ENCODE measurements at regions not wholly inside any gene's neighbourhood (a gene's known extent, or its start where the extent isn't known, plus 50 kb on each side); places are given as distances from the start of the nearest gene placed in this dataset.

- Histone ChIP-seq H3K36me3 (ENCODE audit: low read length) (no peaks in the 10 kb centered on the region), H3K9me3 (ENCODE audit: insufficient read depth, low read length) (no peaks in the 10 kb centered on the region), H3K4me3 (ENCODE audit: insufficient read depth, low read length, poor library complexity, severe bottlenecking) (no peak overlapping the region), H3K27me3 (ENCODE audit: low read length) (no peaks in the 10 kb centered on the region), H3F3A (ENCODE audit: insufficient read depth) (no peaks in the 10 kb centered on the region), H3K79me2 (ENCODE audit: insufficient read depth, low read length) (no peaks in the 10 kb centered on the region), H2AFZ (ENCODE audit: low read depth, low read length, severe bottlenecking) (no peak overlapping the region), H3K4me2 (ENCODE audit: low read depth, low read length, poor library complexity, severe bottlenecking) (no peak overlapping the region), H3K9me2 (replicated peaks; ENCODE audit: insufficient read depth, low read length) (no peaks in the 10 kb centered on the region), H3K9ac (ENCODE audit: low read length) (no peak overlapping the region), H4K20me1 (ENCODE audit: low read depth, low read length) (no peaks in the 10 kb centered on the region), H3K27ac (ENCODE audit: low read depth, low read length) (no peak overlapping the region)
- TF ChIP-seq EZH2phosphoT487 (conservative IDR thresholded peaks at IDR 0.05; ENCODE audit: low read length) (no peak), CTCF (IDR thresholded peaks at IDR 0.05; ENCODE audit: insufficient read depth, low read length, poor library complexity, severe bottlenecking) (no peak)
These were observed 88.8 kb upstream of the SIRPA start for GRCh38 chr20:1806456-1806855.

GRCh38 chr20:1805816-1806215 is 89.4 kb upstream of the SIRPA start:
- no peak overlapping the region for H3K4me2 ChIP-seq (ENCODE audit: low read depth, low read length, poor library complexity, severe bottlenecking)
- no peaks in the 10 kb centered on the region for H3K79me2 ChIP-seq (ENCODE audit: insufficient read depth, low read length)
- no peaks in the 10 kb centered on the region for H3K36me3 ChIP-seq (ENCODE audit: low read length)
- no peaks in the 10 kb centered on the region for H3F3A ChIP-seq (ENCODE audit: insufficient read depth)
- no peaks in the 10 kb centered on the region for H3K9me3 ChIP-seq (ENCODE audit: insufficient read depth, low read length)
- no peak overlapping the region for H2AFZ ChIP-seq (ENCODE audit: low read depth, low read length, severe bottlenecking)
- TF ChIP-seq EZH2phosphoT487 (conservative IDR thresholded peaks at IDR 0.05; ENCODE audit: low read length), result no peak
- no peak for TF ChIP-seq CTCF (IDR thresholded peaks at IDR 0.05; ENCODE audit: insufficient read depth, low read length, poor library complexity, severe bottlenecking)
- no peaks in the 10 kb centered on the region for H3K9me2 ChIP-seq (replicated peaks; ENCODE audit: insufficient read depth, low read length)
- no peak overlapping the region for H3K4me3 ChIP-seq (ENCODE audit: insufficient read depth, low read length, poor library complexity, severe bottlenecking)
- H3K27ac ChIP-seq (ENCODE audit: low read depth, low read length), result no peak overlapping the region
- H4K20me1 ChIP-seq (ENCODE audit: low read depth, low read length), result no peaks in the 10 kb centered on the region
- no peaks in the 10 kb centered on the region for H3K27me3 ChIP-seq (ENCODE audit: low read length)
- H3K9ac ChIP-seq (ENCODE audit: low read length), result no peak overlapping the region

DNA sequence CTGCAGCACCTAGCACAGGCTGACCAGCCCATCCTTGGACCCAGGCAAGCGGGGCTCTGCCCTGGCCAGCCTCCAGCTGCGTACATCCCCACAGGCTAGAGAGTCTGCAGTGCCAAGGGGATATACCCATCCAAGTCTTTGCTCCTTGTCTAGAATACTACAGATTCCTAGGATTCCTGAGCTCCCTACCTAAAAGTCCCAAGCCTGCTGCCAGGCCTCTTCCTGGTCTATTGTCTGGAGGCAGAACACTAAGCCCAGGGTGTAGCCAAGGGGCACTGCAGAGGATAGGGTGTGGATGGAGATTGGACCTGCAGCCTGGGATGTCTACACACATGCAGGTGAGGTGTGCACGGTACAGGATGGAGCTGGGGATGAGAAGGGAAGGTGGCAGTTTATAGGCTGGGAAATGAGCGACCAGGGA is 90.0 kb upstream of the SIRPA start:
- Histone ChIP-seq H3F3A (ENCODE audit: insufficient read depth) (no peaks in the 10 kb centered on the region), H2AFZ (ENCODE audit: low read depth, low read length, severe bottlenecking) (no peak overlapping the region), H3K27ac (ENCODE audit: low read depth, low read length) (no peak overlapping the region), H3K27me3 (ENCODE audit: low read length) (no peaks in the 10 kb centered on the region), H3K36me3 (ENCODE audit: low read length) (no peaks in the 10 kb centered on the region), H4K20me1 (ENCODE audit: low read depth, low read length) (no peaks in the 10 kb centered on the region), H3K79me2 (ENCODE audit: insufficient read depth, low read length) (no peaks in the 10 kb centered on the region), H3K9me3 (ENCODE audit: insufficient read depth, low read length) (no peaks in the 10 kb centered on the region), H3K9ac (ENCODE audit: low read length) (no peak overlapping the region), H3K4me3 (ENCODE audit: insufficient read depth, low read length, poor library complexity, severe bottlenecking) (no peak overlapping the region), H3K9me2 (replicated peaks; ENCODE audit: insufficient read depth, low read length) (no peaks in the 10 kb centered on the region), H3K4me2 (ENCODE audit: low read depth, low read length, poor library complexity, severe bottlenecking) (no peak overlapping the region)
- no peak for TF ChIP-seq EZH2phosphoT487 (conservative IDR thresholded peaks at IDR 0.05; ENCODE audit: low read length)

GRCh38 chr20:1804554-1804956 is 90.7 kb upstream of the SIRPA start:
- Histone ChIP-seq H2AFZ (ENCODE audit: low read depth, low read length, severe bottlenecking) (no peak overlapping the region), H3K27me3 (ENCODE audit: low read length) (no peaks in the 10 kb centered on the region), H3K9me3 (ENCODE audit: insufficient read depth, low read length) (no peaks in the 10 kb centered on the region), H3K36me3 (ENCODE audit: low read length) (no peaks in the 10 kb centered on the region), H3K4me3 (ENCODE audit: insufficient read depth, low read length, poor library complexity, severe bottlenecking) (no peak overlapping the region), H3K79me2 (ENCODE audit: insufficient read depth, low read length) (no peaks in the 10 kb centered on the region), H3K9me2 (replicated peaks; ENCODE audit: insufficient read depth, low read length) (no peaks in the 10 kb centered on the region), H3F3A (ENCODE audit: insufficient read depth) (no peaks in the 10 kb centered on the region), H4K20me1 (ENCODE audit: low read depth, low read length) (no peaks in the 10 kb centered on the region), H3K27ac (ENCODE audit: low read depth, low read length) (no peak overlapping the region), H3K9ac (ENCODE audit: low read length) (no peak overlapping the region), H3K4me2 (ENCODE audit: low read depth, low read length, poor library complexity, severe bottlenecking) (no peak overlapping the region)
- no peak for TF ChIP-seq CTCF (IDR thresholded peaks at IDR 0.05; ENCODE audit: insufficient read depth, low read length, poor library complexity, severe bottlenecking)
- no peak for TF ChIP-seq EZH2phosphoT487 (conservative IDR thresholded peaks at IDR 0.05; ENCODE audit: low read length)
